ENCODE measurements at regions not wholly inside any gene's neighbourhood (a gene's known extent, or its start where the extent isn't known, plus 50 kb on each side); places are given as distances from the start of the nearest gene placed in this dataset.
A peak's percentile ranks its signal among the peaks of the same experiment; 100 is the strongest.

DNA sequence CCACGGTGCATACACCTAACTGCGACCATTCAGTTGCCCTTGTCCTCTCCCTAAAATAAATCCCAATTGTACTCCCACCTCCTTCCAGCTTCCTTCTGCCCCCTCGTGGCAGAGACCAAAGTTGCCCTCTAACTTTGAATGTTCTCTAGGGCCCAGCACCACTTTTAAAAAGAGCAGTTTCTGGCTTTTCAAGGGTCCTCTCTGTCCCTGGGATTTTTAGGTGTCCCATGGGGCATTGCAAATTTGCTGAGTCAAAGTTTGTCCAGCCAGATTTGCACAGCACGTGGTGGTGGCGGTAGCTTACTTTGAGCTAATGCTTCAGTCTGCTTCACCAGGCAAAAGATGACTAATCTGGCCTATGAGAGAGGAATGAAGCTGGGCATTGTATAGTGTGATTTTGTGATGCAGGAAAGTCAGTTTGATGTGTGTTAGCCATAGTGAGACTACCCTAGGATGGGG is 100.2 kb downstream of the PERP start:
- POLR2A ChIA-PET: no interaction called here
- H3K27ac ChIP-seq: peak overlapping the region; percentile 20 to 69; a peak in 5 of 6 replicates
- peak; percentile 38 to 46 for DNase-seq (ENCODE audit: low read depth in 1 of 2, low spot score in 1 of 2)
- TF ChIP-seq, protein P1, sequence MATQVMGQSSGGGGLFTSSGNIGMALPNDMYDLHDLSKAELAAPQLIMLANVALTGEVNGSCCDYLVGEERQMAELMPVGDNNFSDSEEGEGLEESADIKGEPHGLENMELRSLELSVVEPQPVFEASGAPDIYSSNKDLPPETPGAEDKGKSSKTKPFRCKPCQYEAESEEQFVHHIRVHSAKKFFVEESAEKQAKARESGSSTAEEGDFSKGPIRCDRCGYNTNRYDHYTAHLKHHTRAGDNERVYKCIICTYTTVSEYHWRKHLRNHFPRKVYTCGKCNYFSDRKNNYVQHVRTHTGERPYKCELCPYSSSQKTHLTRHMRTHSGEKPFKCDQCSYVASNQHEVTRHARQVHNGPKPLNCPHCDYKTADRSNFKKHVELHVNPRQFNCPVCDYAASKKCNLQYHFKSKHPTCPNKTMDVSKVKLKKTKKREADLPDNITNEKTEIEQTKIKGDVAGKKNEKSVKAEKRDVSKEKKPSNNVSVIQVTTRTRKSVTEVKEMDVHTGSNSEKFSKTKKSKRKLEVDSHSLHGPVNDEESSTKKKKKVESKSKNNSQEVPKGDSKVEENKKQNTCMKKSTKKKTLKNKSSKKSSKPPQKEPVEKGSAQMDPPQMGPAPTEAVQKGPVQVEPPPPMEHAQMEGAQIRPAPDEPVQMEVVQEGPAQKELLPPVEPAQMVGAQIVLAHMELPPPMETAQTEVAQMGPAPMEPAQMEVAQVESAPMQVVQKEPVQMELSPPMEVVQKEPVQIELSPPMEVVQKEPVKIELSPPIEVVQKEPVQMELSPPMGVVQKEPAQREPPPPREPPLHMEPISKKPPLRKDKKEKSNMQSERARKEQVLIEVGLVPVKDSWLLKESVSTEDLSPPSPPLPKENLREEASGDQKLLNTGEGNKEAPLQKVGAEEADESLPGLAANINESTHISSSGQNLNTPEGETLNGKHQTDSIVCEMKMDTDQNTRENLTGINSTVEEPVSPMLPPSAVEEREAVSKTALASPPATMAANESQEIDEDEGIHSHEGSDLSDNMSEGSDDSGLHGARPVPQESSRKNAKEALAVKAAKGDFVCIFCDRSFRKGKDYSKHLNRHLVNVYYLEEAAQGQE (IDR thresholded peaks at IDR 0.05): no peak
- TF ChIP-seq, protein P2, sequence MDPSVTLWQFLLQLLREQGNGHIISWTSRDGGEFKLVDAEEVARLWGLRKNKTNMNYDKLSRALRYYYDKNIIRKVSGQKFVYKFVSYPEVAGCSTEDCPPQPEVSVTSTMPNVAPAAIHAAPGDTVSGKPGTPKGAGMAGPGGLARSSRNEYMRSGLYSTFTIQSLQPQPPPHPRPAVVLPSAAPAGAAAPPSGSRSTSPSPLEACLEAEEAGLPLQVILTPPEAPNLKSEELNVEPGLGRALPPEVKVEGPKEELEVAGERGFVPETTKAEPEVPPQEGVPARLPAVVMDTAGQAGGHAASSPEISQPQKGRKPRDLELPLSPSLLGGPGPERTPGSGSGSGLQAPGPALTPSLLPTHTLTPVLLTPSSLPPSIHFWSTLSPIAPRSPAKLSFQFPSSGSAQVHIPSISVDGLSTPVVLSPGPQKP (IDR thresholded peaks at IDR 0.05; ENCODE audit: low read depth, low read length): no peak
- TF ChIP-seq PHF8 (IDR thresholded peaks at IDR 0.05; ENCODE audit: borderline replicate concordance, low read depth) (no peak), RAD21 (conservative IDR thresholded peaks at IDR 0.05 in 1 of 2, IDR thresholded peaks at IDR 0.05 in 1 of 2) (peak; percentile 30 to 34; a peak in 2 of 5 replicates), SREBF2 (IDR thresholded peaks at IDR 0.05) (no peak), SMC3 (IDR thresholded peaks at IDR 0.05) (peak; percentile 39; the same call in 2 of the 3 replicates), EHF (CRISPR knock-in tag; IDR thresholded peaks at IDR 0.05) (no peak), MAFK (IDR thresholded peaks at IDR 0.05; ENCODE audit: partially characterized antibody) (peak; percentile 84), NR3C1 (IDR thresholded peaks at IDR 0.05) (no peak)
- TF ChIP-seq, protein P3, sequence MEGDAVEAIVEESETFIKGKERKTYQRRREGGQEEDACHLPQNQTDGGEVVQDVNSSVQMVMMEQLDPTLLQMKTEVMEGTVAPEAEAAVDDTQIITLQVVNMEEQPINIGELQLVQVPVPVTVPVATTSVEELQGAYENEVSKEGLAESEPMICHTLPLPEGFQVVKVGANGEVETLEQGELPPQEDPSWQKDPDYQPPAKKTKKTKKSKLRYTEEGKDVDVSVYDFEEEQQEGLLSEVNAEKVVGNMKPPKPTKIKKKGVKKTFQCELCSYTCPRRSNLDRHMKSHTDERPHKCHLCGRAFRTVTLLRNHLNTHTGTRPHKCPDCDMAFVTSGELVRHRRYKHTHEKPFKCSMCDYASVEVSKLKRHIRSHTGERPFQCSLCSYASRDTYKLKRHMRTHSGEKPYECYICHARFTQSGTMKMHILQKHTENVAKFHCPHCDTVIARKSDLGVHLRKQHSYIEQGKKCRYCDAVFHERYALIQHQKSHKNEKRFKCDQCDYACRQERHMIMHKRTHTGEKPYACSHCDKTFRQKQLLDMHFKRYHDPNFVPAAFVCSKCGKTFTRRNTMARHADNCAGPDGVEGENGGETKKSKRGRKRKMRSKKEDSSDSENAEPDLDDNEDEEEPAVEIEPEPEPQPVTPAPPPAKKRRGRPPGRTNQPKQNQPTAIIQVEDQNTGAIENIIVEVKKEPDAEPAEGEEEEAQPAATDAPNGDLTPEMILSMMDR (IDR thresholded peaks at IDR 0.05): peak; percentile 54
- TF ChIP-seq, protein P4, sequence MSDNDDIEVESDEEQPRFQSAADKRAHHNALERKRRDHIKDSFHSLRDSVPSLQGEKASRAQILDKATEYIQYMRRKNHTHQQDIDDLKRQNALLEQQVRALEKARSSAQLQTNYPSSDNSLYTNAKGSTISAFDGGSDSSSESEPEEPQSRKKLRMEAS (IDR thresholded peaks at IDR 0.05): peak; percentile 46; the same call in 1 of the 2 replicates
- FAIRE-seq: no peak
- H3K4me1 ChIP-seq: peaks cover 26% of the 10 kb centered on the region
- ATAC-seq: peak; percentile 57 to 81; a peak in 4 of 6 replicates
- WGBS (ENCODE audit: missing lambda C conversion rate): 20% methylated on average over 5 of the region's 5 CpGs
- CTCF ChIA-PET: interaction anchor here (0.6 to 4.4 kb wide), 18 partner anchors 9 to 913 kb away, joined by 3 to 48 read pairs (median 4); no protein-coding TSS in a partner anchor
- peak overlapping the region; percentile 26; the same call in 2 of the 3 replicates for H3K4me2 ChIP-seq
- no peaks in the 10 kb centered on the region for H3K9me3 ChIP-seq
- H3K4me3 ChIP-seq: no peak overlapping the region

DNA sequence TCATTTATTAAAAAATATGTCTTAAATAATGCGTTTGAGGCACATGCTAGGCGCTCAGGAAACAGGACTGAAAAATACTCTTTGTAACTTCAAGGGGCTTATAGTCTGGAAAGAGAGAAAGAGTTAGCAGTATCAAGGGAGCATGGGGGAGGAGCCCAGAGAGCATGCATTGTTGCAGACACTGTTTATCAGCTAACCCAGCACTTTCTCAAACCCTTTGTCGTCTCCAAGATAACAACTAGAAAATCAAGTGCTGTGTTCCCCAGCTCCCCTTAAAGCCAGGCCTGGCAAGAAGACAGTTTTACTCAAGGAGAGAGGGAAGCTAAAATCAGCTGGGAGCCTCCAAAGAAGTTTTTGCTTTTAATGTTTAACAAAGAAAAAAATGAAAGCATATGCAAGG is 98.4 kb downstream of the PERP start:
- no peak overlapping the region for H3K4me3 ChIP-seq
- 92% methylated on average over 3 of the region's 3 CpGs for WGBS (ENCODE audit: missing lambda C conversion rate)
- no peak for ATAC-seq
- ChIA-PET CTCF (interaction anchor here (0.7 to 4.4 kb wide), 4 partner anchors 97 to 742 kb away, joined by 3 to 48 read pairs (median 15); partner anchors contain the start of gene TNFAIP3), POLR2A (no interaction called here)
- TF ChIP-seq TFCP2L1 (CRISPR knock-in tag; IDR thresholded peaks at IDR 0.05): no peak
- no peak for TF ChIP-seq EHMT2 (IDR thresholded peaks at IDR 0.05; ENCODE audit: low read depth)
- TF ChIP-seq BHLHE40 (IDR thresholded peaks at IDR 0.05; ENCODE audit: low read depth, low read length): no peak
- TF ChIP-seq CHD4 (IDR thresholded peaks at IDR 0.05; ENCODE audit: borderline replicate concordance): no peak
- TF ChIP-seq HEYL (CRISPR knock-in tag; IDR thresholded peaks at IDR 0.05): no peak
- no peak for TF ChIP-seq ZC3H11A (IDR thresholded peaks at IDR 0.05)
- TF ChIP-seq, protein P1 (IDR thresholded peaks at IDR 0.05): no peak
- TF ChIP-seq, protein P4 (IDR thresholded peaks at IDR 0.05): no peak
- no peak for TF ChIP-seq NFE2L2 (conservative IDR thresholded peaks at IDR 0.05; ENCODE audit: low read length)
- TF ChIP-seq, protein P5, sequence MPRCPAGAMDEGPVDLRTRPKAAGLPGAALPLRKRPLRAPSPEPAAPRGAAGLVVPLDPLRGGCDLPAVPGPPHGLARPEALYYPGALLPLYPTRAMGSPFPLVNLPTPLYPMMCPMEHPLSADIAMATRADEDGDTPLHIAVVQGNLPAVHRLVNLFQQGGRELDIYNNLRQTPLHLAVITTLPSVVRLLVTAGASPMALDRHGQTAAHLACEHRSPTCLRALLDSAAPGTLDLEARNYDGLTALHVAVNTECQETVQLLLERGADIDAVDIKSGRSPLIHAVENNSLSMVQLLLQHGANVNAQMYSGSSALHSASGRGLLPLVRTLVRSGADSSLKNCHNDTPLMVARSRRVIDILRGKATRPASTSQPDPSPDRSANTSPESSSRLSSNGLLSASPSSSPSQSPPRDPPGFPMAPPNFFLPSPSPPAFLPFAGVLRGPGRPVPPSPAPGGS (IDR thresholded peaks at IDR 0.05): no peak
- TF ChIP-seq RCOR1 (IDR thresholded peaks at IDR 0.05; ENCODE audit: low read depth, low read length): no peak
- no peak for TF ChIP-seq HOXB5 (CRISPR knock-in tag; IDR thresholded peaks at IDR 0.05)
- TF ChIP-seq JUNB (IDR thresholded peaks at IDR 0.05): no peak
- no peak for TF ChIP-seq NR3C1 (IDR thresholded peaks at IDR 0.05)
- TF ChIP-seq RNF2 (IDR thresholded peaks at IDR 0.05; ENCODE audit: borderline replicate concordance, low read depth): no peak
- no peak for TF ChIP-seq JUN (IDR thresholded peaks at IDR 0.05)
- peaks cover 21% of the 10 kb centered on the region for H3K4me1 ChIP-seq
- FAIRE-seq: no peak
- H3K4me2 ChIP-seq: no peak overlapping the region
- H3K9me3 ChIP-seq: no peaks in the 10 kb centered on the region
- H3K27ac ChIP-seq: no peak overlapping the region
- DNase-seq (ENCODE audit: low read depth in 1 of 2, low spot score in 1 of 2): no peak
